Epithelial cell of esophagus (primary cell): ENCODE measurements at regions not wholly inside any gene's neighbourhood (a gene's known extent, or its start where the extent isn't known, plus 50 kb on each side); places are given as distances from the start of the nearest gene placed in this dataset.

Experiments
- DNase-seq: peaks from one replicate; pipeline ENCODE4 v3.0.0; 2010; ENCODE audit warnings: low read depth
- H3K4me3 ChIP-seq: 2 replicates; pipeline ENCODE4 v1.5.1; 2011; ENCODE audit warnings: mild to moderate bottlenecking, low read length, control low read depth
- CTCF ChIP-seq: IDR thresholded peaks from 2 replicates; pipeline ENCODE4 v1.5.1; 2011; ENCODE audit warnings: low read depth, mild to moderate bottlenecking, low read length, control low read depth, inconsistent platforms; ENCODE audit not compliant: insufficient read depth; ENCODE audit errors: missing control alignments

GRCh38 chr5:3341446-3342240 lies 254.0 kb upstream of the IRX1 start:
- no peak overlapping the region for H3K4me3 ChIP-seq
- DNase-seq = no peak
- no peak for TF ChIP-seq CTCF

DNA sequence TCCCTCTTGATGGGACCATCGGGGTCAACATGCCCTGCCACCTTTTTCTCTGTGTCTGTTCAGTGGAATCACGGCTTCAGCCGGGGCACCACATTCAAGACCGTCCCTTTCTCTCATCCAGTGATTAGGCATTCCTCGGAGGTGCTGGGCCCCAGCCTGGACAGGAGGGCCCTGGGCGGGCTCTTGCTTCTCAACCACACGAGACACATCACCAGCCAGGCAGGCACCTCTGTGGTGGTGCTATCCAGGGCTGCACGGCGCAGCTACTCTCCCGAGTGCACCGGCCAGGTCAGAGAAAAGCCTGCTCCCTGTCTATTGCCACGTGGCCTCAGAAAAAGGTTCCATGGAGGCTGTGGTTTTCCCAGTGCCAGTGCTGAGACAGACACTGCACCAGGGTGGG lies 255.2 kb upstream of the IRX1 start:
- no peak overlapping the region for H3K4me3 ChIP-seq
- no peak for DNase-seq
- no peak for TF ChIP-seq CTCF

- no peak for TF ChIP-seq CTCF
- no peak overlapping the region for H3K4me3 ChIP-seq
- DNase-seq = no peak
Observed at GRCh38 chr5:3339798-3340115, 255.9 kb upstream of the IRX1 start.

DNA sequence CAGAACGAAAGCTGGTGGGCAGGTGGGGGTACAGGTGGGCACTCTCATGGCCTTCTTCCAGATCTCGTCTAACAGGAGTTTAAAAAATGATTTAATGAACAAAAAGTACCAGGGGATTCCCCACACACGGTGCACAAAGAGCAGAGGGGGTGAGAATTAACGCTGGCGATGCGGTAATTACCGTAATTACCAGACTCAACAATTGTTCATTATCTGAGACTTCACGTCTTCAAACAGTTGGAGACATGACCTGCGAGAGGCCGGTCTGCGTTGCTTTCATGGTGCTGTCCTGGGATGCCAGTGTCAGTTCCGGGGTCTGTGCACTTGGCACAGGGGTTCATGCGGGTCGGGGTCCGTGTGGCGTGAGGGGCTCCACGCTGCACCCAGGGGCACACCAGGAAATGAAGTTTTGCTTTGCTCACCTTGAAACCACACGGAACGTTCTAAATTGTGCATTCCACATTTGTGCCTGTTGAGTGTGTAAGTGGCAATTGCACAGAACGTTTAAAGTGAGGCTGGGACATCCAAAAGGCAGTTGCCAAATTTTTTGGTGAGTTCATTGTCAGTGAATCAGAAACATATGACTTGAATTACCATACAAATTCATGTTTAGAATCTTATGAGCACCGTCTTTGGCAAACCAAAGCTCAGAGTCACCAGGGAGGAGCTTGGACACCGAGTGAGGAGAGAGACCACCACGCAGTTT lies 256.4 kb upstream of the IRX1 start:
- no peak for DNase-seq
- TF ChIP-seq CTCF = no peak
- H3K4me3 ChIP-seq = no peak overlapping the region

DNA sequence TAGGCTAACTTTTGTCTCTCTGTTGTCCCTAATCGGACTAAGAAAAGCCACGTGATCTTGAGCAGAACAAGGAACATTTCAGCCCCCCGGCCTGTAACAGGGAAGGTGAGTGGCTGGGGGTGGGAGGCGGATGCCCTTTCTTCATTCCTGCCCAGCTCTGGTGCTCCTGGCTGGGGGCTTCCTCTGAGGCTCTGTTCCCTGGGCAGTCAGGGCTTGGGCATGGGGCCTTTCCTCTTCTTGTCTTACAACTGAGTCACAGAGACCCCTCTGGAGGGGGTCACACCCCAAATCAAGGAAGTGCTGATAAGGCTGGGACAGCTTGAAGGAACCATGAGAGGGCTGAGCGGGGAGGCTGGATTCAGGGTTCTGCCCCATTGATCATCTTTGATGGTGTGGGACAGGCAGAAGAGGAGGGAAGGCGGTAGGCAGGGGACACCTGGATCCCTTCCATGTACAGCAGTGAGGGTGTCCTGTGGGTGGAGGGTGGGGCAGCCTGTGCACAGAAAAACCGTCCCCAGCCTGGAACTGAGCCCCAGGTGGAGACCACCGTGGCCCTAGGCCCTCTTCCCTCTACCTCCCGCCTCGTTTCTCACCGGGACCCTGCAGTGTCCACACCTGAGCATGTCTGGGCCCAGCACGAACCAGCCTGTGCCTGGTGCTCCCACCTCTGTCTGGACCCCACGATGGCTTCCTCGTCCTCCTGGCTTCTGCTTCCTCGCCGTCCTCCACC lies 257.7 kb upstream of the IRX1 start:
- DNase-seq = no peak
- no peak for TF ChIP-seq CTCF
- no peak overlapping the region for H3K4me3 ChIP-seq

- no peak overlapping the region for H3K4me3 ChIP-seq
- no peak for DNase-seq
- TF ChIP-seq CTCF = no peak
Observed at GRCh38 chr5:3336666-3337065, 259.0 kb upstream of the IRX1 start.
